Neural cell (in vitro differentiated cells): ENCODE measurements at regions not wholly inside any gene's neighbourhood (a gene's known extent, or its start where the extent isn't known, plus 50 kb on each side); places are given as distances from the start of the nearest gene placed in this dataset.

Experiments used
- H2AFZ ChIP-seq: fragments of 200-600, 300-800 bp; sonication (generic), shearing (Covaris generic); 2 replicates; pipeline ENCODE4 v1.6.0; 2014; ENCODE audit warnings: low read depth, mild to moderate bottlenecking, antibody characterized with exemption, low read length, moderate library complexity
- H3F3A ChIP-seq: fragments of 200-600 bp; shearing (Covaris generic); 2 replicates; pipeline ENCODE4 v1.6.1; 2016; ENCODE audit warnings: mild to moderate bottlenecking, moderate library complexity, mixed read lengths, antibody characterized with exemption, low read length; ENCODE audit not compliant: insufficient read depth, poor library complexity, severe bottlenecking
- H3K27ac ChIP-seq: fragments of 200-600, 300-800 bp; sonication (generic), shearing (Covaris generic); 2 replicates; pipeline ENCODE4 v1.5.1; 2014; ENCODE audit warnings: mild to moderate bottlenecking, low read length, moderate library complexity
- H3K27me3 ChIP-seq: fragments of 300-800, 200-600 bp; sonication (generic), shearing (Covaris generic); 2 replicates; pipeline ENCODE4 v1.6.0; 2014; ENCODE audit warnings: mild to moderate bottlenecking, low read depth, low read length, moderate library complexity; ENCODE audit not compliant: insufficient read depth
- H3K36me3 ChIP-seq: fragments of 300-800, 200-600 bp; sonication (generic), shearing (Covaris generic); 2 replicates; pipeline ENCODE4 v1.5.1; 2014; ENCODE audit warnings: mild to moderate bottlenecking, antibody characterized with exemption, low read length, moderate library complexity; ENCODE audit not compliant: insufficient read depth
- H3K4me2 ChIP-seq: fragments of 300-800, 200-600 bp; sonication (generic), shearing (Covaris generic); 2 replicates; pipeline ENCODE4 v1.6.0; 2014; ENCODE audit warnings: mild to moderate bottlenecking, low read length
- H3K4me3 ChIP-seq: fragments of 300-800, 200-600 bp; sonication (generic), shearing (Covaris generic); 2 replicates; pipeline ENCODE4 v1.5.1; 2014; ENCODE audit warnings: mild to moderate bottlenecking, low read length, moderate library complexity
- H3K79me2 ChIP-seq: fragments of 200-600 bp; shearing (Covaris generic); replicated peaks from 2 replicates; pipeline ENCODE4 v1.6.0; 2014; ENCODE audit warnings: mild to moderate bottlenecking, low read length, moderate library complexity; ENCODE audit not compliant: insufficient read depth
- H3K9ac ChIP-seq: fragments of 300-800, 200-600 bp; sonication (generic), shearing (Covaris generic); 2 replicates; pipeline ENCODE4 v1.6.1; 2016; ENCODE audit warnings: mild to moderate bottlenecking, low read length, mixed read lengths
- H3K9me2 ChIP-seq: fragments of 200-600 bp; shearing (Covaris generic); 2 replicates; pipeline ENCODE4 v1.6.1; 2016; ENCODE audit warnings: mild to moderate bottlenecking, low read length, mixed read lengths; ENCODE audit not compliant: insufficient read depth
- H3K9me3 ChIP-seq: fragments of 200-600, 300-800 bp; sonication (generic), shearing (Covaris generic); 2 replicates; pipeline ENCODE4 v1.6.1; 2016; ENCODE audit warnings: mild to moderate bottlenecking, mixed run types, low read length, moderate library complexity, mixed read lengths
- H4K20me1 ChIP-seq: fragments of 200-600 bp; shearing (Covaris generic); 2 replicates; pipeline ENCODE4 v1.6.1; 2016; ENCODE audit warnings: mild to moderate bottlenecking, mixed run types; ENCODE audit not compliant: insufficient read depth
- EP300 ChIP-seq: fragments of 450-650 bp; conservative IDR thresholded peaks from 2 replicates; pipeline ENCODE4 v1.6.1; 2014; ENCODE audit warnings: antibody characterized with exemption, mild to moderate bottlenecking, moderate library complexity; ENCODE audit not compliant: poor library complexity, severe bottlenecking
- EZH2 ChIP-seq: fragments of 200-600, 300-800 bp; shearing (Covaris generic), sonication (generic); IDR thresholded peaks from 2 replicates; pipeline ENCODE4 v1.6.1; 2014; ENCODE audit warnings: antibody characterized with exemption, low read length, borderline replicate concordance, mild to moderate bottlenecking; ENCODE audit not compliant: insufficient read depth, poor library complexity, severe bottlenecking
- MXI1 ChIP-seq: fragments of 450-650 bp; conservative IDR thresholded peaks from 2 replicates; pipeline ENCODE4 v1.6.1; 2014; ENCODE audit warnings: antibody characterized with exemption, mild to moderate bottlenecking; ENCODE audit not compliant: poor library complexity, severe bottlenecking
- POLR2AphosphoS5 ChIP-seq: IDR thresholded peaks from 2 replicates; pipeline ENCODE4 v1.6.1; 2012
- RAD21 ChIP-seq: fragments of 450-650 bp; conservative IDR thresholded peaks from 2 replicates; pipeline ENCODE4 v1.6.1; 2014; ENCODE audit warnings: antibody characterized with exemption, mild to moderate bottlenecking, moderate library complexity
- REST ChIP-seq: IDR thresholded peaks from 2 replicates; pipeline ENCODE4 v1.6.1; 2012; ENCODE audit warnings: borderline replicate concordance
- SMC3 ChIP-seq: fragments of 450-650 bp; conservative IDR thresholded peaks from 2 replicates; pipeline ENCODE4 v1.6.1; 2014; ENCODE audit warnings: antibody characterized with exemption, mild to moderate bottlenecking, moderate library complexity; ENCODE audit not compliant: poor library complexity
- TAF1 ChIP-seq: IDR thresholded peaks from 2 replicates; pipeline ENCODE4 v1.6.1; 2012; ENCODE audit warnings: low read depth
- TF ChIP-seq, protein P1 (sequence below): fragments of 450-650 bp; IDR thresholded peaks from 2 replicates; pipeline ENCODE4 v1.5.1; 2014; ENCODE audit warnings: antibody characterized with exemption, mild to moderate bottlenecking, moderate library complexity; ENCODE audit not compliant: poor library complexity, severe bottlenecking

DNA sequence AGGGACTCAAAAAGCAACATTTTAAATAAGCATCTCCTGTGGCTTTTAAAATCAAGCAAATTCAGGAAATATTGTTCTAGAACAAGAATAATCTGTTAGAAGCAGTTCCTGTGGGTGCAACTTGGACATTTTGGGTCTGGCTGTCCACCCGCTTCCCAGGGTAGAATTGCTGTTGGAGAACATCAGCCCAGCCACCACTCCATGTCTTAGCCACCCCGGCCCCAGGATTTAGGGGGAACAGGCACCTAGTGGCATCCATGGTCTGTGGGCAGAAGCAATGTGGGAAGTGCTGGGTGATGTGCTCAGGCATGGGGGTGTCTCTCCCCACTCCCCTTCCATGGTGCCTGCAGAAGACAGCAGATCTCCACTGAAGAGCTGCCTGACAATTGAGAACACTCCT, 162.6 kb downstream of the KLF13 start:
- no peaks in the 10 kb centered on the region for H3K9me2 ChIP-seq
- no peak overlapping the region for H2AFZ ChIP-seq
- H3K27ac ChIP-seq = no peak overlapping the region
- peaks cover 26% of the 10 kb centered on the region for H3K27me3 ChIP-seq
- no peak overlapping the region for H3K4me3 ChIP-seq
- H3F3A ChIP-seq = no peaks in the 10 kb centered on the region
- peaks cover 2% of the 10 kb centered on the region for H3K36me3 ChIP-seq
- H3K79me2 ChIP-seq = no peaks in the 10 kb centered on the region
- H3K9ac ChIP-seq = no peak overlapping the region
- TF ChIP-seq SMC3 (no peak), EP300 (no peak), REST (no peak), TAF1 (no peak), RAD21 (no peak), POLR2AphosphoS5 (no peak), MXI1 (no peak), EZH2 (no peak)
- peaks cover 6% of the 10 kb centered on the region for H3K9me3 ChIP-seq
- H4K20me1 ChIP-seq = no peaks in the 10 kb centered on the region
- H3K4me2 ChIP-seq = no peak overlapping the region

DNA sequence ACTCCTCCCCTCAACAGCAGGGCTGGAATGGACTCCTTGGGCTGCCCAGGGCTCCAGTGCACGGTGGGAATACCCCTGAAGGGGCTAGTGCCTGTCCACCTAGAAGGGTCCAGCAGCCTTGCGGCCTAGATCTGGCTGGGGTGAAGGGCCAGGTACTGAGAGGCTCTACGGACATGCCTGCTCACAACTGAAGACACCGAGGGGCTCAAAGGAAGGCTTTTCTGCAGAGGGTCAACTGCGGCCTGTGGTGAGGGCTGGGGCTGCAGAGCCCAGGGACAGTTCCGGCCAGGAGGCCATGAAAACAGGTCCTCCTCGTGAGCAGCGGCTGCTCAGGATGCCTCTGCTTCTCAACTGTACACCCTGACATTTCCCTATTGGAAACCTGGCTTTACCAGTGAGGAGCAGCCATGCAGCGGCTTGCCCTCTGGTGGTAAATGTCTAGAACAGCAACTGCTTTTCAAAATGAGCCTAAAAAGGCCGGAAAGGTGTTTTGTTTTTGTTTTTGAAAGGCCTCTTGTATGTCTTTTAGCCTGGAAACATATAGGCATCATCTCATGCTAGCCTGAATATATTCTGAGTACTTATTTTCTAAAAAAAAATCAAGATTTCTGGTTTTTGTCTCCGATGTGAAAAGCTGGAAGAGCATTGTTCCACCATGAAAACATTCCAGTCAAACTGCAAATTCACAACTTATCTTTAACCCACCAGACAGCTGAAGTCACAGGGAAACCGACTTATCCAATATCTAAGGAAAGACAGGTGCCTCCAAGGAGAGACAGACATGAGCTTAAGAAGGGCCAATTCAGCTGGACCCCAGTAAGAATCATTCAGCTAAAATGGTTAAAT, 163.4 kb downstream of the KLF13 start:
- no peak overlapping the region for H3K27ac ChIP-seq
- no peaks in the 10 kb centered on the region for H3F3A ChIP-seq
- H3K9me3 ChIP-seq = no peaks in the 10 kb centered on the region
- no peak overlapping the region for H3K4me2 ChIP-seq
- TF ChIP-seq MXI1 = no peak
- TF ChIP-seq SMC3 = peak; percentile 93
- no peak for TF ChIP-seq TAF1
- TF ChIP-seq, protein P1, sequence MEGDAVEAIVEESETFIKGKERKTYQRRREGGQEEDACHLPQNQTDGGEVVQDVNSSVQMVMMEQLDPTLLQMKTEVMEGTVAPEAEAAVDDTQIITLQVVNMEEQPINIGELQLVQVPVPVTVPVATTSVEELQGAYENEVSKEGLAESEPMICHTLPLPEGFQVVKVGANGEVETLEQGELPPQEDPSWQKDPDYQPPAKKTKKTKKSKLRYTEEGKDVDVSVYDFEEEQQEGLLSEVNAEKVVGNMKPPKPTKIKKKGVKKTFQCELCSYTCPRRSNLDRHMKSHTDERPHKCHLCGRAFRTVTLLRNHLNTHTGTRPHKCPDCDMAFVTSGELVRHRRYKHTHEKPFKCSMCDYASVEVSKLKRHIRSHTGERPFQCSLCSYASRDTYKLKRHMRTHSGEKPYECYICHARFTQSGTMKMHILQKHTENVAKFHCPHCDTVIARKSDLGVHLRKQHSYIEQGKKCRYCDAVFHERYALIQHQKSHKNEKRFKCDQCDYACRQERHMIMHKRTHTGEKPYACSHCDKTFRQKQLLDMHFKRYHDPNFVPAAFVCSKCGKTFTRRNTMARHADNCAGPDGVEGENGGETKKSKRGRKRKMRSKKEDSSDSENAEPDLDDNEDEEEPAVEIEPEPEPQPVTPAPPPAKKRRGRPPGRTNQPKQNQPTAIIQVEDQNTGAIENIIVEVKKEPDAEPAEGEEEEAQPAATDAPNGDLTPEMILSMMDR = peak; percentile 87
- peak; percentile 82 for TF ChIP-seq RAD21
- no peak overlapping the region for H3K9ac ChIP-seq
- no peaks in the 10 kb centered on the region for H3K79me2 ChIP-seq
- H3K27me3 ChIP-seq = peaks cover 19% of the 10 kb centered on the region
- H3K36me3 ChIP-seq = no peaks in the 10 kb centered on the region
- no peak overlapping the region for H3K4me3 ChIP-seq
- no peaks in the 10 kb centered on the region for H3K9me2 ChIP-seq
- H2AFZ ChIP-seq = no peak overlapping the region
- H4K20me1 ChIP-seq = no peaks in the 10 kb centered on the region
